GM12878 (cell line): ENCODE measurements at regions not wholly inside any gene's neighbourhood (a gene's known extent, or its start where the extent isn't known, plus 50 kb on each side); places are given as distances from the start of the nearest gene placed in this dataset.

Source experiments
- ATAC-seq: fragments of 200-7000 bp; cut with Tn5 transposase; 3 replicates; pipeline ENCODE4 v1.9.1; 2020; ENCODE audit warnings: mild to moderate bottlenecking, moderate library complexity
- BruUV-seq: library from RNA; stranded (reverse); fragments of 400-500 nt; replicated peaks from 2 replicates; lab custom pipeline; 2021; lab: Mats Ljungman, UMichigan
- CTCF ChIA-PET: fragments of 300-600 bp; sonication (Branson Sonifier 250); formaldehyde crosslinking; extraction: SDS; loops from one replicate; lab custom pipeline; 2021; ENCODE audit warnings: inconsistent platforms; lab: Yijun Ruan, JAX
- POLR2A ChIA-PET: fragments of 350-600 bp; formaldehyde crosslinking; extraction: SDS; loops from one replicate; lab custom pipeline; 2021; ENCODE audit warnings: inconsistent platforms; lab: Charles Lee
- RAD21 ChIA-PET: fragments of 300-600 bp; sonication (Branson Sonifier 250); formaldehyde crosslinking; loops from one replicate; lab custom pipeline; 2023; ENCODE audit warnings: antibody characterized with exemption; ENCODE audit not compliant: unreplicated experiment; lab: Charles Lee
- SMC1A ChIA-PET: fragments of 300-600 bp; sonication (Branson Sonifier 250); formaldehyde crosslinking; loops from one replicate; lab custom pipeline; 2023; ENCODE audit not compliant: unreplicated experiment, uncharacterized antibody; lab: Charles Lee
- DNase-seq: peaks from one replicate; pipeline ENCODE4 v3.0.0-alpha.2; 2011; ENCODE audit warnings: low read depth, low spot score
- FAIRE-seq: peaks from 3 replicates; lab custom pipeline; 2011; peaks lifted over from hg19 to GRCh38; lab: Jason Lieb, UNC
- H2AFZ ChIP-seq: 2 replicates; pipeline ENCODE4 v1.6.0; 2011; ENCODE audit warnings: low read depth, low read length, control low read depth; ENCODE audit not compliant: control insufficient read depth
- H3K27ac ChIP-seq: 2 replicates; pipeline ENCODE4 v1.5.1; 2011; ENCODE audit warnings: control low read depth; ENCODE audit not compliant: control insufficient read depth, insufficient read depth
- H3K27me3 ChIP-seq, 2 experiments: replicated peaks in 1 of 2; 2 replicates each; pipeline versions ENCODE4 v1.6.0 to v1.6.1; 2011; ENCODE audit warnings: low read length in 1 of 2; ENCODE audit not compliant: control insufficient read depth in 2 of 2, insufficient read depth in 2 of 2
- H3K36me3 ChIP-seq, 2 experiments: 2 replicates each; pipeline ENCODE4 v1.5.1; 2011; ENCODE audit warnings: low read length in 1 of 2; ENCODE audit not compliant: control insufficient read depth in 2 of 2, insufficient read depth in 2 of 2
- H3K4me1 ChIP-seq: 2 replicates; pipeline ENCODE4 v1.6.1; 2011; ENCODE audit warnings: mild to moderate bottlenecking, low read length, moderate library complexity, mixed read lengths; ENCODE audit not compliant: control insufficient read depth, insufficient read depth
- H3K4me2 ChIP-seq: 2 replicates; pipeline ENCODE4 v1.6.0; 2011; ENCODE audit warnings: control low read depth; ENCODE audit not compliant: control insufficient read depth, insufficient read depth
- H3K4me3 ChIP-seq: fragments of 200-600 bp; sonication (generic); 2 replicates; pipeline ENCODE4 v1.5.1; 2016
- H3K79me2 ChIP-seq: 2 replicates; pipeline ENCODE4 v1.6.0; 2011; ENCODE audit warnings: low read length; ENCODE audit not compliant: control insufficient read depth, insufficient read depth
- H3K9ac ChIP-seq: 2 replicates; pipeline ENCODE4 v1.8.0; 2011; ENCODE audit warnings: low read length, control low read depth, mixed read lengths; ENCODE audit not compliant: control insufficient read depth, insufficient read depth
- H3K9me3 ChIP-seq: replicated peaks from 3 replicates; pipeline ENCODE4 v1.5.1; 2011; ENCODE audit warnings: mild to moderate bottlenecking, low read length; ENCODE audit not compliant: control insufficient read depth, insufficient read depth
- H4K20me1 ChIP-seq: 2 replicates; pipeline ENCODE4 v1.6.0; 2011; ENCODE audit not compliant: control insufficient read depth, insufficient read depth
- ATF7 ChIP-seq: fragments of 450-650 bp; IDR thresholded peaks from 2 replicates; pipeline ENCODE4 v1.6.1; 2016; ENCODE audit warnings: low read depth, mild to moderate bottlenecking
- IKZF1 ChIP-seq: fragments of 450-650 bp; conservative IDR thresholded peaks from 2 replicates; pipeline ENCODE4 v1.6.1; 2017; ENCODE audit warnings: antibody characterized with exemption, mild to moderate bottlenecking
- IKZF2 ChIP-seq, 2 experiments: fragments of 450-650 bp; IDR thresholded peaks; 2 replicates each; pipeline ENCODE4 v1.6.1; 2017; ENCODE audit warnings: mild to moderate bottlenecking in 2 of 2, moderate library complexity in 2 of 2
- POLR2A ChIP-seq: IDR thresholded peaks from 2 replicates; pipeline ENCODE4 v1.6.1; 2011; ENCODE audit warnings: low read depth, mild to moderate bottlenecking, low read length
- SMAD5 ChIP-seq: IDR thresholded peaks from 2 replicates; pipeline ENCODE4 v1.6.1; 2016; ENCODE audit warnings: antibody characterized with exemption, low read depth
- SMC3 ChIP-seq: IDR thresholded peaks from 2 replicates; pipeline ENCODE4 v1.6.1; 2011; ENCODE audit warnings: low read length, improper control_type of control experiment, borderline replicate concordance
- SPI1 ChIP-seq: IDR thresholded peaks from 2 replicates; pipeline ENCODE4 v1.6.1; 2011; ENCODE audit warnings: low read depth, mild to moderate bottlenecking, low read length, moderate library complexity, borderline replicate concordance; ENCODE audit not compliant: insufficient read depth
- SUPT20H ChIP-seq: IDR thresholded peaks from 2 replicates; pipeline ENCODE4 v1.6.1; 2011; ENCODE audit warnings: low read depth, mild to moderate bottlenecking, low read length, moderate library complexity, borderline replicate concordance; ENCODE audit not compliant: control insufficient read depth
- YBX1 ChIP-seq: fragments of 450-650 bp; IDR thresholded peaks from 2 replicates; pipeline ENCODE4 v1.6.1; 2016; ENCODE audit warnings: antibody characterized with exemption
- ZNF384 ChIP-seq: IDR thresholded peaks from 2 replicates; pipeline ENCODE4 v1.6.1; 2012; ENCODE audit warnings: low read depth, mild to moderate bottlenecking, low read length, improper control_type of control experiment, borderline replicate concordance
- WGBS: methylation state at CpG from one replicate; pipeline ENCODE4 v1.1.6; 2016; ENCODE audit warnings: low lambda C conversion rate; ENCODE audit not compliant: insufficient replicate concordance, insufficient coverage; ENCODE audit errors: missing lambda C conversion rate; 5-methylcytosine and 5-hydroxymethylcytosine counted together
- in situ Hi-C: fragments of 300-500 bp; cut with MboI; formaldehyde crosslinking; loops from 9 replicates; pipeline ENCODE4 v1.14.3; 2018; ENCODE audit warnings: mixed read lengths
- intact Hi-C: fragments of 100-400 bp; cut with micrococcal nuclease; formaldehyde crosslinking; loops from one replicate; pipeline ENCODE4 v1.14.2; 2022; ENCODE audit not compliant: unreplicated experiment

- in situ Hi-C loops, result no loop called here
- POLR2A ChIA-PET, result no interaction called here
- 13% methylated on average over 3 of the region's 3 CpGs for WGBS
- TF ChIP-seq SMC3, result no peak
- peak; percentile 45 to 52 for TF ChIP-seq IKZF2 (IDR thresholded peaks at IDR 0.05)
- TF ChIP-seq SUPT20H, result no peak
- TF ChIP-seq SPI1, result peak; percentile 77
- peak; percentile 62 for TF ChIP-seq IKZF1
- no peak overlapping the region for H3K27ac ChIP-seq
- ATAC-seq, result peak; percentile 73
- H3K4me3 ChIP-seq, result no peak overlapping the region
- H3K27me3 ChIP-seq, result no peaks in the 10 kb centered on the region
- BruUV-seq, result no TSS peak
- H3K79me2 ChIP-seq, result no peaks in the 10 kb centered on the region
- no peaks in the 10 kb centered on the region for H4K20me1 ChIP-seq
- no peak overlapping the region for H3K9ac ChIP-seq
- no peaks in the 10 kb centered on the region for H3K4me1 ChIP-seq
- RAD21 ChIA-PET, result no interaction called here
- FAIRE-seq, result no peak
- peaks cover 1% of the 10 kb centered on the region for H3K9me3 ChIP-seq
- intact Hi-C loops, result no loop called here
- H2AFZ ChIP-seq, result no peak overlapping the region
- DNase-seq, result no peak
- SMC1A ChIA-PET, result interaction anchor here (1.3 to 1.6 kb wide), 2 partner anchors 19 to 20 kb away, joined by 4 to 6 read pairs; no protein-coding TSS in a partner anchor
- CTCF ChIA-PET, result no interaction called here
- H3K36me3 ChIP-seq, result no peaks in the 10 kb centered on the region
- H3K4me2 ChIP-seq, result no peak overlapping the region
Observed at GRCh38 chr3:31004025-31004678, 109.7 kb upstream of the GADL1 start.

- Histone ChIP-seq H3K4me2 (no peak overlapping the region), H4K20me1 (no peaks in the 10 kb centered on the region), H2AFZ (no peak overlapping the region), H3K4me1 (no peaks in the 10 kb centered on the region), H3K27me3 (no peaks in the 10 kb centered on the region), H3K4me3 (no peak overlapping the region), H3K9ac (no peak overlapping the region), H3K9me3 (peaks cover 1% of the 10 kb centered on the region), H3K27ac (no peak overlapping the region), H3K79me2 (no peaks in the 10 kb centered on the region)
- DNase-seq (no peak), FAIRE-seq (no peak), ATAC-seq (no peak)
- CTCF ChIA-PET, result interaction anchor here (1.1 kb wide), 1 partner anchor 24 kb away, joined by 4 read pairs; no protein-coding TSS in a partner anchor
- BruUV-seq, result no TSS peak
- TF ChIP-seq YBX1 (no peak), ATF7 (no peak), SMAD5 (no peak), POLR2A (no peak), ZNF384 (no peak)
- TF ChIP-seq, all 136 proteins: peak for 0
- intact Hi-C loops, result no loop called here
- ChIA-PET RAD21 (no interaction called here), POLR2A (no interaction called here), SMC1A (interaction anchor here (0.7 to 1.5 kb wide), 2 partner anchors 156 to 240 kb away, joined by 3 read pairs; no protein-coding TSS in a partner anchor)
- no peaks in the 10 kb centered on the region for H3K36me3 ChIP-seq
- in situ Hi-C loops, result no loop called here
Observed at GRCh38 chr3:31008994-31009393, 114.5 kb upstream of the GADL1 start.
